ENCODE measurements at regions not wholly inside any gene's neighbourhood (a gene's known extent, or its start where the extent isn't known, plus 50 kb on each side); places are given as distances from the start of the nearest gene placed in this dataset.

- TF ChIP-seq POLR2A (IDR thresholded peaks at IDR 0.05; ENCODE audit: low read depth, low read length) (no peak), POU2F2 (IDR thresholded peaks at IDR 0.05; ENCODE audit: low read depth, low read length) (no peak), POLR2AphosphoS5 (IDR thresholded peaks at IDR 0.05; ENCODE audit: low read depth, low read length) (no peak), TAF1 (IDR thresholded peaks at IDR 0.05; ENCODE audit: low read depth, low read length) (no peak), SPI1 (IDR thresholded peaks at IDR 0.05; ENCODE audit: low read depth, low read length) (no peak)
Measured at GRCh38 chr2:41084321-41084720, 632.4 kb upstream of the SLC8A1 start.
